Neural progenitor cell (in vitro differentiated cells): ENCODE measurements at regions not wholly inside any gene's neighbourhood (a gene's known extent, or its start where the extent isn't known, plus 50 kb on each side); places are given as distances from the start of the nearest gene placed in this dataset.

Experiments used
- CTCF ChIP-seq: fragments of 200-600 bp; sonication (generic); IDR thresholded peaks from 2 replicates; pipeline ENCODE4 v1.5.1; 2017; ENCODE audit warnings: antibody characterized with exemption, mild to moderate bottlenecking
- EZH2 ChIP-seq: fragments of 200-600 bp; sonication (generic); IDR thresholded peaks from 2 replicates; pipeline ENCODE4 v1.6.1; 2017; ENCODE audit warnings: antibody characterized with exemption, mild to moderate bottlenecking, moderate library complexity
- EZH2phosphoT487 ChIP-seq: fragments of 200-600 bp; sonication (generic); IDR thresholded peaks from 2 replicates; pipeline ENCODE4 v1.6.1; 2017; ENCODE audit warnings: antibody characterized with exemption

- no peak for TF ChIP-seq CTCF
- TF ChIP-seq EZH2: no peak
- TF ChIP-seq EZH2phosphoT487: no peak
Observed at GRCh38 chr5:167381457-167381856, 910.0 kb upstream of the WWC1 start.
